Endothelial cell of umbilical vein (primary cell): ENCODE measurements at regions not wholly inside any gene's neighbourhood (a gene's known extent, or its start where the extent isn't known, plus 50 kb on each side); places are given as distances from the start of the nearest gene placed in this dataset.

ENCODE experiments used
- BruUV-seq: library from RNA; stranded (reverse); fragments of 400-500 nt; replicated peaks from 2 replicates; lab custom pipeline; 2021; lab: Mats Ljungman, UMichigan
- CTCF ChIA-PET: fragments of 300-600, 350-600 bp; sonication (Branson Sonifier 250); formaldehyde crosslinking; loops from one replicate; lab custom pipeline; 2021; ENCODE audit warnings: antibody characterized with exemption, inconsistent platforms; lab: Charles Lee
- POLR2A ChIA-PET: fragments of 300-600, 350-600 bp; sonication (Branson Sonifier 250); formaldehyde crosslinking; loops from one replicate; lab custom pipeline; 2021; ENCODE audit warnings: antibody characterized with exemption, inconsistent platforms; lab: Charles Lee
- DNase-seq: peaks from one replicate; pipeline ENCODE4 v3.0.0-alpha.2; 2011; ENCODE audit warnings: low read depth, low spot score
- FAIRE-seq: peaks from 2 replicates; lab custom pipeline; 2011; peaks lifted over from hg19 to GRCh38; lab: Jason Lieb, UNC
- H2AFZ ChIP-seq: 2 replicates; pipeline ENCODE4 v1.6.0; 2012; ENCODE audit warnings: low read depth, low read length, control low read depth, inconsistent platforms
- H3K27ac ChIP-seq: 2 replicates; pipeline ENCODE4 v1.5.1; 2011; ENCODE audit warnings: low read depth, mild to moderate bottlenecking, control low read depth, low read length, moderate library complexity; ENCODE audit not compliant: insufficient read depth
- H3K27me3 ChIP-seq, 2 experiments: 2 replicates each; pipeline versions ENCODE4 v1.6.0 to v1.6.1; 2011; ENCODE audit warnings: low read length in 2 of 2, mixed read lengths in 1 of 2; ENCODE audit not compliant: control insufficient read depth in 2 of 2, insufficient read depth in 2 of 2
- H3K36me3 ChIP-seq, 2 experiments: 2 replicates in 1 of 2; 3 replicates in 1 of 2; pipeline ENCODE4 v1.5.1; 2011; ENCODE audit warnings: low read length in 2 of 2, mild to moderate bottlenecking in 1 of 2, moderate library complexity in 1 of 2; ENCODE audit not compliant: control insufficient read depth in 2 of 2, insufficient read depth in 2 of 2; ENCODE audit errors: extremely low read depth in 1 of 2
- H3K4me1 ChIP-seq: 3 replicates; pipeline ENCODE4 v1.5.1; 2011; ENCODE audit warnings: mild to moderate bottlenecking, low read length; ENCODE audit not compliant: control insufficient read depth, insufficient read depth; ENCODE audit errors: extremely low read depth
- H3K4me2 ChIP-seq: 2 replicates; pipeline ENCODE4 v1.6.1; 2011; ENCODE audit warnings: low read length, control low read depth, mixed read lengths; ENCODE audit not compliant: insufficient read depth
- H3K4me3 ChIP-seq, 3 experiments: fragments of 200-600 bp in 1 of 3; sonication (generic), shearing (Covaris generic) in 1 of 3; replicated peaks in 1 of 3; 2 replicates each; pipeline ENCODE4 v1.5.1; 2011 to 2016; ENCODE audit warnings: control low read depth in 3 of 3, low read length in 3 of 3, mild to moderate bottlenecking in 2 of 3, inconsistent platforms in 1 of 3, low read depth in 1 of 3, moderate library complexity in 1 of 3; ENCODE audit not compliant: insufficient read depth in 1 of 3
- H3K79me2 ChIP-seq: 2 replicates; pipeline ENCODE4 v1.6.0; 2012; ENCODE audit warnings: low read length, inconsistent platforms; ENCODE audit not compliant: control insufficient read depth, insufficient read depth
- H3K9ac ChIP-seq: replicated peaks from 2 replicates; pipeline ENCODE3; 2011; ENCODE audit warnings: low read length, control low read depth; ENCODE audit not compliant: insufficient read depth; ENCODE audit errors: extremely low read depth
- H3K9me1 ChIP-seq: replicated peaks from 3 replicates; pipeline ENCODE4 v1.6.0; 2011; ENCODE audit warnings: mild to moderate bottlenecking, low read length; ENCODE audit not compliant: control insufficient read depth, insufficient read depth; ENCODE audit errors: extremely low read depth
- H3K9me3 ChIP-seq: replicated peaks from 2 replicates; pipeline ENCODE4 v1.5.1; 2012; ENCODE audit warnings: low read length, inconsistent platforms; ENCODE audit not compliant: control insufficient read depth, insufficient read depth
- H4K20me1 ChIP-seq: replicated peaks from 2 replicates; pipeline ENCODE3; 2011; ENCODE audit warnings: mild to moderate bottlenecking, low read length; ENCODE audit not compliant: control insufficient read depth, insufficient read depth; ENCODE audit errors: extremely low read depth
- EZH2 ChIP-seq: IDR thresholded peaks from 2 replicates; pipeline ENCODE4 v1.6.1; 2012; ENCODE audit warnings: borderline replicate concordance, low read depth, mild to moderate bottlenecking, moderate library complexity, low read length, inconsistent platforms; ENCODE audit not compliant: severe bottlenecking
- FOS ChIP-seq: IDR thresholded peaks from 2 replicates; pipeline ENCODE4 v1.6.1; 2011; ENCODE audit warnings: mild to moderate bottlenecking, low read length, moderate library complexity, borderline replicate concordance; ENCODE audit not compliant: insufficient read depth
- JUN ChIP-seq: IDR thresholded peaks from 2 replicates; pipeline ENCODE4 v1.6.1; 2011; ENCODE audit warnings: borderline replicate concordance, low read depth; ENCODE audit not compliant: insufficient read length, insufficient read depth
- MYC ChIP-seq: IDR thresholded peaks from one replicate; pipeline ENCODE4 v1.6.1; 2011; ENCODE audit warnings: mild to moderate bottlenecking, low read depth, low read length
- POLR2A ChIP-seq: IDR thresholded peaks from 2 replicates; pipeline ENCODE4 v1.6.1; 2012; ENCODE audit warnings: low read depth, mild to moderate bottlenecking, control low read depth, low read length
- POLR2AphosphoS5 ChIP-seq: IDR thresholded peaks from 2 replicates; pipeline ENCODE4 v1.6.1; 2012; ENCODE audit warnings: low read depth, mild to moderate bottlenecking, control low read depth, low read length, moderate library complexity; ENCODE audit not compliant: insufficient read depth
- dilution Hi-C: fragments of 300-500 bp; cut with MboI; formaldehyde crosslinking; loops from one replicate; pipeline ENCODE4 v1.15.0; 2019; ENCODE audit warnings: low sequenced_read_pairs; ENCODE audit not compliant: extremely low pct_ligation_motif_present
- intact Hi-C: fragments of 100-400 bp; cut with micrococcal nuclease; formaldehyde crosslinking; loops from one replicate; pipeline ENCODE4 v1.10.0; 2022
- TF ChIP-seq, protein P1 (sequence below): IDR thresholded peaks from 2 replicates; pipeline ENCODE4 v1.6.1; 2011; ENCODE audit not compliant: insufficient read depth, insufficient read length
- TF ChIP-seq, protein P2 (sequence below), 2 donors: IDR thresholded peaks; 1 replicate in 1 of 2; 2 replicates in 1 of 2; pipeline ENCODE4 v1.5.1; 2011; ENCODE audit warnings: low read length in 2 of 2, mild to moderate bottlenecking in 2 of 2, moderate library complexity in 2 of 2, control low read depth in 1 of 2, inconsistent platforms in 1 of 2, low read depth in 1 of 2; ENCODE audit not compliant: insufficient read depth in 1 of 2; ENCODE audit errors: extremely low read depth in 1 of 2

- BruUV-seq, result no TSS peak
- Histone ChIP-seq H3K27me3 (no peaks in the 10 kb centered on the region), H3K36me3 (no peaks in the 10 kb centered on the region), H3K4me3 (no peak overlapping the region), H3K4me1 (no peaks in the 10 kb centered on the region), H3K9me1 (no peaks in the 10 kb centered on the region), H2AFZ (no peak overlapping the region), H4K20me1 (no peaks in the 10 kb centered on the region), H3K27ac (no peak overlapping the region), H3K79me2 (no peaks in the 10 kb centered on the region), H3K4me2 (no peak overlapping the region), H3K9me3 (no peaks in the 10 kb centered on the region), H3K9ac (no peak overlapping the region)
- ChIA-PET POLR2A (no interaction called here), CTCF (no interaction called here)
- no peak for FAIRE-seq
- TF ChIP-seq POLR2AphosphoS5, result no peak
- TF ChIP-seq JUN, result no peak
- no peak for TF ChIP-seq FOS
- no peak for TF ChIP-seq MYC
- TF ChIP-seq POLR2A, result no peak
- TF ChIP-seq, protein P1, sequence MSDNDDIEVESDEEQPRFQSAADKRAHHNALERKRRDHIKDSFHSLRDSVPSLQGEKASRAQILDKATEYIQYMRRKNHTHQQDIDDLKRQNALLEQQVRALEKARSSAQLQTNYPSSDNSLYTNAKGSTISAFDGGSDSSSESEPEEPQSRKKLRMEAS, result no peak
- TF ChIP-seq, protein P2, sequence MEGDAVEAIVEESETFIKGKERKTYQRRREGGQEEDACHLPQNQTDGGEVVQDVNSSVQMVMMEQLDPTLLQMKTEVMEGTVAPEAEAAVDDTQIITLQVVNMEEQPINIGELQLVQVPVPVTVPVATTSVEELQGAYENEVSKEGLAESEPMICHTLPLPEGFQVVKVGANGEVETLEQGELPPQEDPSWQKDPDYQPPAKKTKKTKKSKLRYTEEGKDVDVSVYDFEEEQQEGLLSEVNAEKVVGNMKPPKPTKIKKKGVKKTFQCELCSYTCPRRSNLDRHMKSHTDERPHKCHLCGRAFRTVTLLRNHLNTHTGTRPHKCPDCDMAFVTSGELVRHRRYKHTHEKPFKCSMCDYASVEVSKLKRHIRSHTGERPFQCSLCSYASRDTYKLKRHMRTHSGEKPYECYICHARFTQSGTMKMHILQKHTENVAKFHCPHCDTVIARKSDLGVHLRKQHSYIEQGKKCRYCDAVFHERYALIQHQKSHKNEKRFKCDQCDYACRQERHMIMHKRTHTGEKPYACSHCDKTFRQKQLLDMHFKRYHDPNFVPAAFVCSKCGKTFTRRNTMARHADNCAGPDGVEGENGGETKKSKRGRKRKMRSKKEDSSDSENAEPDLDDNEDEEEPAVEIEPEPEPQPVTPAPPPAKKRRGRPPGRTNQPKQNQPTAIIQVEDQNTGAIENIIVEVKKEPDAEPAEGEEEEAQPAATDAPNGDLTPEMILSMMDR (IDR thresholded peaks at IDR 0.05; ENCODE audit: extremely low read depth in 1 of 2, insufficient read depth in 1 of 2, low read depth in 1 of 2, low read length in 2 of 2), result no peak
- no peak for TF ChIP-seq EZH2
- intact Hi-C loops (no loop called here), dilution Hi-C loops (no loop called here)
- DNase-seq, result no peak
Measured at GRCh38 chr2:16162491-16163040, 222.2 kb downstream of the MYCN start.
